B cell (primary cell): ENCODE measurements at regions not wholly inside any gene's neighbourhood (a gene's known extent, or its start where the extent isn't known, plus 50 kb on each side); places are given as distances from the start of the nearest gene placed in this dataset.

Experiments used
- EZH2 ChIP-seq: IDR thresholded peaks from 2 replicates; pipeline ENCODE4 v1.6.1; 2012; ENCODE audit warnings: borderline replicate concordance, low read depth, mild to moderate bottlenecking, moderate library complexity, low read length; ENCODE audit not compliant: insufficient read depth, poor library complexity, severe bottlenecking
- TF ChIP-seq, protein P1 (sequence below): fragments of 200-600 bp; IDR thresholded peaks from one replicate; pipeline ENCODE4 v1.8.0; 2022; ENCODE audit warnings: antibody characterized with exemption, mild to moderate bottlenecking

DNA sequence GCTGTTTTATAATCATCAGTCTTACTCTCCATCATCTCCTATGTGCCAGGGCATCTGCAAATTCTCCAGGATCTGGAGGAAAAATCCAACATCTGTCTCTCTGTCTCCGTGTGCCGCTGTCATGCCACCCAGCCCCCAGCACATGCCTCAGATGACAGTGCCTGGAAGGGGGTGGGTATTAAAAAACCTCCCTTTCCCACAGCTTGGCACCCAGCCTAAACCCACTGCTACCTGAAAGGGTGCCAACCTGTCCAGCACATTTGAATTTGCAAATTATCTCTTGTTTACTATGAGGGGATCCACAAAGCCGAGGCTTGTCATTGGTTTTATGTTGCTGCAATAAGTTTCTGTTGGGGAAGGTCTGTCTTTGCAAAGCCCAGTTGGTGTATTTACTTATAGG, 73.1 kb downstream of the EMX2 start:
- TF ChIP-seq EZH2 = no peak
- TF ChIP-seq, protein P1, sequence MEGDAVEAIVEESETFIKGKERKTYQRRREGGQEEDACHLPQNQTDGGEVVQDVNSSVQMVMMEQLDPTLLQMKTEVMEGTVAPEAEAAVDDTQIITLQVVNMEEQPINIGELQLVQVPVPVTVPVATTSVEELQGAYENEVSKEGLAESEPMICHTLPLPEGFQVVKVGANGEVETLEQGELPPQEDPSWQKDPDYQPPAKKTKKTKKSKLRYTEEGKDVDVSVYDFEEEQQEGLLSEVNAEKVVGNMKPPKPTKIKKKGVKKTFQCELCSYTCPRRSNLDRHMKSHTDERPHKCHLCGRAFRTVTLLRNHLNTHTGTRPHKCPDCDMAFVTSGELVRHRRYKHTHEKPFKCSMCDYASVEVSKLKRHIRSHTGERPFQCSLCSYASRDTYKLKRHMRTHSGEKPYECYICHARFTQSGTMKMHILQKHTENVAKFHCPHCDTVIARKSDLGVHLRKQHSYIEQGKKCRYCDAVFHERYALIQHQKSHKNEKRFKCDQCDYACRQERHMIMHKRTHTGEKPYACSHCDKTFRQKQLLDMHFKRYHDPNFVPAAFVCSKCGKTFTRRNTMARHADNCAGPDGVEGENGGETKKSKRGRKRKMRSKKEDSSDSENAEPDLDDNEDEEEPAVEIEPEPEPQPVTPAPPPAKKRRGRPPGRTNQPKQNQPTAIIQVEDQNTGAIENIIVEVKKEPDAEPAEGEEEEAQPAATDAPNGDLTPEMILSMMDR = no peak
